ENCODE measurements at regions not wholly inside any gene's neighbourhood (a gene's known extent, or its start where the extent isn't known, plus 50 kb on each side); places are given as distances from the start of the nearest gene placed in this dataset.

GRCh38 chr1:241419986-241420385 lies 63.0 kb upstream of the RGS7 start:
- no peaks in the 10 kb centered on the region for H3K36me3 ChIP-seq (ENCODE audit: insufficient read depth, low read length)
- H3K4me3 ChIP-seq (ENCODE audit: low read depth in 1 of 2, low read length in 2 of 2), result no peak overlapping the region
- peaks cover 0 to 12% of the 10 kb centered on the region in 2 donors for H3K27me3 ChIP-seq (ENCODE audit: control insufficient read depth in 1 of 2, insufficient read depth in 2 of 2, low read length in 2 of 2)
- H3K27ac ChIP-seq (ENCODE audit: low read depth, low read length), result no peak overlapping the region
- H3K4me1 ChIP-seq (ENCODE audit: insufficient read depth, low read length), result no peaks in the 10 kb centered on the region
- H3K9me3 ChIP-seq (ENCODE audit: low read length), result no peaks in the 10 kb centered on the region
- no peak overlapping the region for H3K9ac ChIP-seq (ENCODE audit: low read length)

GRCh38 chr1:241417258-241417657 lies 60.3 kb upstream of the RGS7 start:
- Histone ChIP-seq H3K36me3 (ENCODE audit: insufficient read depth, low read length) (no peaks in the 10 kb centered on the region), H3K4me3 (ENCODE audit: low read depth in 1 of 2, low read length in 2 of 2) (no peak overlapping the region)

GRCh38 chr1:241413974-241414373 lies 57.0 kb upstream of the RGS7 start:
- H3K4me1 ChIP-seq (ENCODE audit: insufficient read depth, low read length), result no peaks in the 10 kb centered on the region
- H3K27ac ChIP-seq (ENCODE audit: low read depth, low read length), result no peak overlapping the region
- no peaks in the 10 kb centered on the region for H3K9me3 ChIP-seq (ENCODE audit: low read length)
- H3K27me3 ChIP-seq (ENCODE audit: control insufficient read depth in 1 of 2, insufficient read depth in 2 of 2, low read length in 2 of 2), result no peaks in the 10 kb centered on the region
- H3K9ac ChIP-seq (ENCODE audit: low read length), result no peak overlapping the region
- no peaks in the 10 kb centered on the region for H3K36me3 ChIP-seq (ENCODE audit: insufficient read depth, low read length)
- no peak overlapping the region for H3K4me3 ChIP-seq (ENCODE audit: low read depth in 1 of 2, low read length in 2 of 2)

More at GRCh38 chr1:241417258-241417657, 60.3 kb upstream of the RGS7 start:
- Histone ChIP-seq H3K9ac (ENCODE audit: low read length) (no peak overlapping the region), H3K9me3 (ENCODE audit: low read length) (no peaks in the 10 kb centered on the region), H3K27me3 (ENCODE audit: control insufficient read depth in 1 of 2, insufficient read depth in 2 of 2, low read length in 2 of 2) (no peaks in the 10 kb centered on the region), H3K4me1 (ENCODE audit: insufficient read depth, low read length) (no peaks in the 10 kb centered on the region), H3K27ac (ENCODE audit: low read depth, low read length) (no peak overlapping the region)

GRCh38 chr1:241413386-241413785 lies 56.4 kb upstream of the RGS7 start:
- Histone ChIP-seq H3K4me1 (ENCODE audit: insufficient read depth, low read length) (no peaks in the 10 kb centered on the region), H3K9me3 (ENCODE audit: low read length) (no peaks in the 10 kb centered on the region), H3K9ac (ENCODE audit: low read length) (no peak overlapping the region), H3K27ac (ENCODE audit: low read depth, low read length) (no peak overlapping the region), H3K27me3 (ENCODE audit: control insufficient read depth in 1 of 2, insufficient read depth in 2 of 2, low read length in 2 of 2) (no peaks in the 10 kb centered on the region), H3K36me3 (ENCODE audit: insufficient read depth, low read length) (no peaks in the 10 kb centered on the region), H3K4me3 (ENCODE audit: low read depth in 1 of 2, low read length in 2 of 2) (no peak overlapping the region)

GRCh38 chr1:241412646-241413045 lies 55.6 kb upstream of the RGS7 start:
- no peak overlapping the region for H3K27ac ChIP-seq (ENCODE audit: low read depth, low read length)
- no peaks in the 10 kb centered on the region for H3K36me3 ChIP-seq (ENCODE audit: insufficient read depth, low read length)
- no peaks in the 10 kb centered on the region for H3K4me1 ChIP-seq (ENCODE audit: insufficient read depth, low read length)
- no peaks in the 10 kb centered on the region for H3K9me3 ChIP-seq (ENCODE audit: low read length)
- no peaks in the 10 kb centered on the region for H3K27me3 ChIP-seq (ENCODE audit: control insufficient read depth in 1 of 2, insufficient read depth in 2 of 2, low read length in 2 of 2)
- H3K4me3 ChIP-seq (ENCODE audit: low read depth in 1 of 2, low read length in 2 of 2), result no peak overlapping the region
- H3K9ac ChIP-seq (ENCODE audit: low read length), result no peak overlapping the region

GRCh38 chr1:241411776-241412338 lies 54.9 kb upstream of the RGS7 start:
- Histone ChIP-seq H3K36me3 (ENCODE audit: insufficient read depth, low read length) (no peaks in the 10 kb centered on the region), H3K4me3 (ENCODE audit: low read depth in 1 of 2, low read length in 2 of 2) (no peak overlapping the region), H3K27ac (ENCODE audit: low read depth, low read length) (no peak overlapping the region), H3K9ac (ENCODE audit: low read length) (no peak overlapping the region), H3K9me3 (ENCODE audit: low read length) (no peaks in the 10 kb centered on the region), H3K27me3 (ENCODE audit: control insufficient read depth in 1 of 2, insufficient read depth in 2 of 2, low read length in 2 of 2) (no peaks in the 10 kb centered on the region), H3K4me1 (ENCODE audit: insufficient read depth, low read length) (no peaks in the 10 kb centered on the region)

- Histone ChIP-seq H3K27ac (ENCODE audit: low read depth, low read length) (no peak overlapping the region), H3K9ac (ENCODE audit: low read length) (no peak overlapping the region), H3K27me3 (ENCODE audit: control insufficient read depth in 1 of 2, insufficient read depth in 2 of 2, low read length in 2 of 2) (no peaks in the 10 kb centered on the region), H3K36me3 (ENCODE audit: insufficient read depth, low read length) (no peaks in the 10 kb centered on the region), H3K9me3 (ENCODE audit: low read length) (no peaks in the 10 kb centered on the region), H3K4me1 (ENCODE audit: insufficient read depth, low read length) (no peaks in the 10 kb centered on the region), H3K4me3 (ENCODE audit: low read depth in 1 of 2, low read length in 2 of 2) (no peak overlapping the region)
Observed at GRCh38 chr1:241411056-241411775, 54.2 kb upstream of the RGS7 start.

GRCh38 chr1:241408170-241408569 lies 51.2 kb upstream of the RGS7 start:
- Histone ChIP-seq H3K27me3 (ENCODE audit: control insufficient read depth in 1 of 2, insufficient read depth in 2 of 2, low read length in 2 of 2) (no peaks in the 10 kb centered on the region), H3K4me1 (ENCODE audit: insufficient read depth, low read length) (no peaks in the 10 kb centered on the region), H3K9me3 (ENCODE audit: low read length) (no peaks in the 10 kb centered on the region), H3K27ac (ENCODE audit: low read depth, low read length) (no peak overlapping the region), H3K9ac (ENCODE audit: low read length) (no peak overlapping the region), H3K36me3 (ENCODE audit: insufficient read depth, low read length) (no peaks in the 10 kb centered on the region), H3K4me3 (ENCODE audit: low read depth in 1 of 2, low read length in 2 of 2) (no peak overlapping the region)

All from muscle layer of colon (tissue), 2 donors.